NB4 (cell line): ENCODE measurements at regions not wholly inside any gene's neighbourhood (a gene's known extent, or its start where the extent isn't known, plus 50 kb on each side); places are given as distances from the start of the nearest gene placed in this dataset.

Source experiments
- CTCF ChIP-seq: IDR thresholded peaks from one replicate; pipeline ENCODE4 v1.5.1; 2012; ENCODE audit warnings: low read depth, low read length
- POLR2A ChIP-seq: IDR thresholded peaks from 2 replicates; pipeline ENCODE4 v1.6.1; 2011; ENCODE audit warnings: mild to moderate bottlenecking; ENCODE audit not compliant: insufficient read length; ENCODE audit errors: extremely low read depth
- TF ChIP-seq, protein P1 (sequence below): IDR thresholded peaks from 2 replicates; pipeline ENCODE4 v1.6.1; 2011; ENCODE audit warnings: low read depth, low read length

GRCh38 chr6:78623554-78623953, 243.8 kb upstream of the IRAK1BP1 start:
- no peak for TF ChIP-seq CTCF
- TF ChIP-seq, protein P1, sequence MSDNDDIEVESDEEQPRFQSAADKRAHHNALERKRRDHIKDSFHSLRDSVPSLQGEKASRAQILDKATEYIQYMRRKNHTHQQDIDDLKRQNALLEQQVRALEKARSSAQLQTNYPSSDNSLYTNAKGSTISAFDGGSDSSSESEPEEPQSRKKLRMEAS, result no peak
- no peak for TF ChIP-seq POLR2A
